CD4-positive, alpha-beta T cell (primary cell): ENCODE measurements at regions not wholly inside any gene's neighbourhood (a gene's known extent, or its start where the extent isn't known, plus 50 kb on each side); places are given as distances from the start of the nearest gene placed in this dataset.

Experiments used
- ATAC-seq: fragments of 200-7000 bp; cut with Tn5 transposase; one replicate; pipeline ENCODE4 v1.10.0; 2022; ENCODE audit warnings: mild to moderate bottlenecking; ENCODE audit not compliant: poor library complexity
- CTCF ChIA-PET: fragments of 350-600 bp; sonication (Branson Sonifier 250); formaldehyde crosslinking; loops from one replicate; lab custom pipeline; 2021; ENCODE audit warnings: antibody characterized with exemption, inconsistent platforms; lab: Charles Lee
- POLR2A ChIA-PET: fragments of 350-600 bp; sonication (Branson Sonifier 250); formaldehyde crosslinking; loops from one replicate; lab custom pipeline; 2021; ENCODE audit warnings: antibody characterized with exemption, inconsistent platforms; lab: Charles Lee
- DNase-seq, 14 experiments: peaks; one replicate each; pipeline ENCODE4 v3.0.0-alpha.2; 2013 to 2020; ENCODE audit warnings: mixed read lengths in 2 of 14
- H3K27ac ChIP-seq, 2 donors: one replicate each; pipeline versions ENCODE4 v1.5.1 to v1.7.0; 2013; ENCODE audit warnings: low read length in 2 of 2, low read depth in 1 of 2, mild to moderate bottlenecking in 1 of 2
- H3K27me3 ChIP-seq, 2 experiments: 1 replicate in 1 of 2; 2 replicates in 1 of 2; pipeline versions ENCODE4 v1.6.1 to v1.7.0; 2013; ENCODE audit warnings: low read length in 2 of 2, control low read depth in 1 of 2, mild to moderate bottlenecking in 1 of 2, moderate library complexity in 1 of 2; ENCODE audit not compliant: insufficient read depth in 2 of 2, control insufficient read depth in 1 of 2
- H3K36me3 ChIP-seq: one replicate; pipeline ENCODE4 v1.6.1; 2013; ENCODE audit warnings: low read length, control low read depth; ENCODE audit not compliant: insufficient read depth
- H3K4me1 ChIP-seq: one replicate; pipeline ENCODE4 v1.6.1; 2013; ENCODE audit warnings: low read length, control low read depth; ENCODE audit not compliant: insufficient read depth
- H3K4me3 ChIP-seq: one replicate; pipeline ENCODE4 v1.5.1; 2013; ENCODE audit warnings: mild to moderate bottlenecking, low read length, moderate library complexity
- H3K9me3 ChIP-seq, 2 experiments: 1 replicate in 1 of 2; 2 replicates in 1 of 2; pipeline versions ENCODE4 v1.6.1 to v1.7.0; 2013; ENCODE audit warnings: low read length in 2 of 2, mild to moderate bottlenecking in 2 of 2, control low read depth in 1 of 2, moderate library complexity in 1 of 2; ENCODE audit not compliant: control insufficient read depth in 1 of 2, insufficient read depth in 1 of 2
- H3K27ac Mint-ChIP-seq: one replicate; pipeline ENCODE4 v1.8.0; 2020; ENCODE audit warnings: mixed read lengths
- H3K27me3 Mint-ChIP-seq: one replicate; pipeline ENCODE4 v1.8.0; 2021; ENCODE audit warnings: mixed read lengths
- H3K36me3 Mint-ChIP-seq: one replicate; pipeline ENCODE4 v1.8.0; 2021; ENCODE audit warnings: low read depth, mixed read lengths
- H3K4me1 Mint-ChIP-seq: one replicate; pipeline ENCODE4 v1.8.0; 2021; ENCODE audit warnings: low read depth, mixed read lengths
- H3K4me3 Mint-ChIP-seq: one replicate; pipeline ENCODE4 v1.8.0; 2020; ENCODE audit warnings: mild to moderate bottlenecking, mixed read lengths
- H3K9me3 Mint-ChIP-seq: one replicate; pipeline ENCODE4 v1.8.0; 2020; ENCODE audit warnings: mixed read lengths
- intact Hi-C, 2 experiments: fragments of 100-400 bp; cut with DNase I in 1 of 2; cut with micrococcal nuclease in 1 of 2; formaldehyde crosslinking; loops; one replicate each; pipeline versions ENCODE4 v1.15.1 to v1.9.0; 2023 to 2025; cut with DNase I, micrococcal nuclease
- TF ChIP-seq, protein P1 (sequence below): fragments of 200-600 bp; IDR thresholded peaks from one replicate; pipeline ENCODE4 v1.8.0; 2022; ENCODE audit warnings: antibody characterized with exemption, mild to moderate bottlenecking

DNA sequence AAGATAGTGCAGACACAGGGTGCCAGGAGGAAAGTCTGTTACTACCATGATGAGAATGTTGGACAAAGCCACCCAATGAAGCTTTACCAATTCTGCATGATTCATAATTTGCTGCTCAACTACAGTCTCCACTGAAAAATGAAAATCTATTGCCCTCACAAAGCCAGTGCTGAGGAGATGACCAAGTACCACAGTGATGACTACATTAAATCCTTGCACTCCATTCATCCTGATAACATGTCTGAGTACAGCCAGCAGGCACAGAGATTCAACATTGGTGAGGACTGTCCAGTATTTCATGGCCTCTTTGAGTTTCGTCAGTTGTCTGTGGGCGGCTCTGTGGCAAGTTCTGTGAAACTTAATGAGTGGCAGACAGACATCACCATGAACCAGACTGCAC, 144.0 kb downstream of the PLCE1 start:
- TF ChIP-seq, protein P1, sequence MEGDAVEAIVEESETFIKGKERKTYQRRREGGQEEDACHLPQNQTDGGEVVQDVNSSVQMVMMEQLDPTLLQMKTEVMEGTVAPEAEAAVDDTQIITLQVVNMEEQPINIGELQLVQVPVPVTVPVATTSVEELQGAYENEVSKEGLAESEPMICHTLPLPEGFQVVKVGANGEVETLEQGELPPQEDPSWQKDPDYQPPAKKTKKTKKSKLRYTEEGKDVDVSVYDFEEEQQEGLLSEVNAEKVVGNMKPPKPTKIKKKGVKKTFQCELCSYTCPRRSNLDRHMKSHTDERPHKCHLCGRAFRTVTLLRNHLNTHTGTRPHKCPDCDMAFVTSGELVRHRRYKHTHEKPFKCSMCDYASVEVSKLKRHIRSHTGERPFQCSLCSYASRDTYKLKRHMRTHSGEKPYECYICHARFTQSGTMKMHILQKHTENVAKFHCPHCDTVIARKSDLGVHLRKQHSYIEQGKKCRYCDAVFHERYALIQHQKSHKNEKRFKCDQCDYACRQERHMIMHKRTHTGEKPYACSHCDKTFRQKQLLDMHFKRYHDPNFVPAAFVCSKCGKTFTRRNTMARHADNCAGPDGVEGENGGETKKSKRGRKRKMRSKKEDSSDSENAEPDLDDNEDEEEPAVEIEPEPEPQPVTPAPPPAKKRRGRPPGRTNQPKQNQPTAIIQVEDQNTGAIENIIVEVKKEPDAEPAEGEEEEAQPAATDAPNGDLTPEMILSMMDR = no peak
- ChIA-PET CTCF (no interaction called here), POLR2A (no interaction called here)
- no peaks in the 10 kb centered on the region for H3K36me3 Mint-ChIP-seq
- Histone ChIP-seq H3K27ac (no peak overlapping the region), H3K4me1 (no peaks in the 10 kb centered on the region), H3K36me3 (no peaks in the 10 kb centered on the region), H3K4me3 (no peak overlapping the region), H3K27me3 (no peaks in the 10 kb centered on the region), H3K9me3 (no peaks in the 10 kb centered on the region)
- peaks cover 4% of the 10 kb centered on the region for H3K27me3 Mint-ChIP-seq
- H3K4me3 Mint-ChIP-seq = no peak overlapping the region
- intact Hi-C loops = no loop called here
- no peaks in the 10 kb centered on the region for H3K9me3 Mint-ChIP-seq
- H3K27ac Mint-ChIP-seq = no peak overlapping the region
- no peaks in the 10 kb centered on the region for H3K4me1 Mint-ChIP-seq
- DNase-seq = no peak
- ATAC-seq = no peak

DNA sequence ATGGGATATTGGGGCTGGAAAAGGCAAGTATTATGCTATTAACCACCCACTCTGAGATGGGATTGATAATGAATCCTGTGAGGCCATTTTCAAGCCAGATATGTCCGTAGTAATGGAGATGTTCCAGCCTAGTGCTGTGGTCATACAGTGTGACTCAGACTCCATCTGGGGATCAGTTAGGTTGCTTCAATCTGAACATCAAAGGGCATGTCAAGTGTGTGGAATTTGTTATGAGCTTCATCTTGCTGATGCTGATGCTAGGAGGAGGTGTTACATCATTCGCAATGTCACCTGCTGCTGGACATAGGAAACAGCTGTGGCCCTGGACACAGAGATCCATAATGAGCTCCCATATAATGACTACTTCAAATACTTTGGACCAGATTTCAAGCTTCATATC, 144.7 kb downstream of the PLCE1 start:
- Histone ChIP-seq H3K36me3 (no peaks in the 10 kb centered on the region), H3K9me3 (no peaks in the 10 kb centered on the region), H3K4me1 (no peaks in the 10 kb centered on the region), H3K27ac (no peak overlapping the region), H3K4me3 (no peak overlapping the region), H3K27me3 (no peaks in the 10 kb centered on the region)
- Mint-ChIP-seq H3K4me1 (no peaks in the 10 kb centered on the region), H3K27me3 (peaks cover 4% of the 10 kb centered on the region), H3K4me3 (no peak overlapping the region), H3K27ac (no peak overlapping the region), H3K36me3 (no peaks in the 10 kb centered on the region), H3K9me3 (no peaks in the 10 kb centered on the region)
- intact Hi-C loops = no loop called here
- CTCF ChIA-PET = no interaction called here
- ATAC-seq = no peak
- TF ChIP-seq, protein P1 = no peak
- DNase-seq = no peak
- POLR2A ChIA-PET = no interaction called here

DNA sequence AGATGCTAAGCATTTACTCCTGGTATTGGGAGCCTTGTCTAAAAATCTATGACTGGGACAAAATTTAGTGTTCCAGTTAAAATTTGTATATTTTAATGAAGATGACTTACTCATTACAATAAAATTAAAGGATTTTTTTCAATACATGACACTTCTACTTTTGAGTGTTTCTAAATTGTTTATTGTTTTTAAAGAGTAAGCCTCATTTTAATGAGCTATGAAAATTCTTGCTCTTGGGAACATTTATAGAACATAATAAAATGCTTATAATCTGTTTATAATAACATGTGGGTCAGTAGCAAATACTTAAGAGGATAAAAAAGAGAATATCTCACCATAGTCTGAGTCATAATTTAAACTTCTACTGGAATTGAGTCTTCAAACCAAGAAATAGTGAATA, 149.5 kb downstream of the PLCE1 start:
- DNase-seq (no peak), ATAC-seq (no peak)
- H3K36me3 Mint-ChIP-seq = no peaks in the 10 kb centered on the region
- intact Hi-C loops = no loop called here
- no peaks in the 10 kb centered on the region for H3K9me3 ChIP-seq
- POLR2A ChIA-PET = no interaction called here
- no peak overlapping the region for H3K27ac ChIP-seq
- H3K4me3 ChIP-seq = no peak overlapping the region
- H3K4me1 ChIP-seq = no peaks in the 10 kb centered on the region
- H3K36me3 ChIP-seq = no peaks in the 10 kb centered on the region
- H3K9me3 Mint-ChIP-seq = no peaks in the 10 kb centered on the region
- CTCF ChIA-PET = interaction anchor here (0.6 kb wide), 1 partner anchor 165 kb away, joined by 4 read pairs; no protein-coding TSS in a partner anchor
- no peak overlapping the region for H3K4me3 Mint-ChIP-seq
- TF ChIP-seq, protein P1 = no peak
- H3K27ac Mint-ChIP-seq = no peak overlapping the region
- H3K27me3 ChIP-seq = peaks cover 0 to 2% of the 10 kb centered on the region in 2 experiments
- H3K27me3 Mint-ChIP-seq = peaks cover 8% of the 10 kb centered on the region
- H3K4me1 Mint-ChIP-seq = no peaks in the 10 kb centered on the region
